ENCODE measurements at regions not wholly inside any gene's neighbourhood (a gene's known extent, or its start where the extent isn't known, plus 50 kb on each side); places are given as distances from the start of the nearest gene placed in this dataset.

DNA sequence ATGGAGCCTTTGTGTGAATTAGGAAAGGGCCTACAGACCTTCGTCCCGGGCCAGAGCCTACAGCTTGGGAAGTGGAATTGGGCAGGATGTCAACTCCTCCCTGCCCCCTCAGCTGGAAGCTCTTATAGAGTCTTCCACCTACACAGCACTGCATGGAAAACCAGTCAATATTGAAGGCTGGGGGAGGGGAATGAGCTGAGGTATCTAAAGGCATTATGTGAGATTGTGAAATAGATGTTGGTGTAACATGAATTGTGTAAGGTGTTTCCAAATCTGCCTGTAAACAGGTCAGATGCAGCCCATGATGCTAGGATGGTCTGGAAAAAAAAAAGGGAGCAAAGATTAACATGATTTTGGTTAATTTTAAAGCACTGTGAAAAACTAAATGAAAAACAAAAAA, 433.5 kb upstream of the POU3F3 start:
- H3K36me3 ChIP-seq (ENCODE audit: insufficient read depth, low read length) = no peaks in the 10 kb centered on the region
- ATAC-seq (ENCODE audit: insufficient read depth, low read depth) = no peak
- H3K9me3 ChIP-seq (ENCODE audit: insufficient read depth, low read length, severe bottlenecking) = no peaks in the 10 kb centered on the region
- no peak for TF ChIP-seq EZH2 (IDR thresholded peaks at IDR 0.05; ENCODE audit: borderline replicate concordance, low read depth, low read length, severe bottlenecking)
- TF ChIP-seq, protein P1, sequence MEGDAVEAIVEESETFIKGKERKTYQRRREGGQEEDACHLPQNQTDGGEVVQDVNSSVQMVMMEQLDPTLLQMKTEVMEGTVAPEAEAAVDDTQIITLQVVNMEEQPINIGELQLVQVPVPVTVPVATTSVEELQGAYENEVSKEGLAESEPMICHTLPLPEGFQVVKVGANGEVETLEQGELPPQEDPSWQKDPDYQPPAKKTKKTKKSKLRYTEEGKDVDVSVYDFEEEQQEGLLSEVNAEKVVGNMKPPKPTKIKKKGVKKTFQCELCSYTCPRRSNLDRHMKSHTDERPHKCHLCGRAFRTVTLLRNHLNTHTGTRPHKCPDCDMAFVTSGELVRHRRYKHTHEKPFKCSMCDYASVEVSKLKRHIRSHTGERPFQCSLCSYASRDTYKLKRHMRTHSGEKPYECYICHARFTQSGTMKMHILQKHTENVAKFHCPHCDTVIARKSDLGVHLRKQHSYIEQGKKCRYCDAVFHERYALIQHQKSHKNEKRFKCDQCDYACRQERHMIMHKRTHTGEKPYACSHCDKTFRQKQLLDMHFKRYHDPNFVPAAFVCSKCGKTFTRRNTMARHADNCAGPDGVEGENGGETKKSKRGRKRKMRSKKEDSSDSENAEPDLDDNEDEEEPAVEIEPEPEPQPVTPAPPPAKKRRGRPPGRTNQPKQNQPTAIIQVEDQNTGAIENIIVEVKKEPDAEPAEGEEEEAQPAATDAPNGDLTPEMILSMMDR (IDR thresholded peaks at IDR 0.05; ENCODE audit: borderline replicate concordance, extremely low read depth, low read length, poor library complexity, severe bottlenecking) = no peak
- H3K4me1 ChIP-seq (ENCODE audit: insufficient read depth, low read length) = no peaks in the 10 kb centered on the region
- no peak overlapping the region for H3K9ac ChIP-seq (ENCODE audit: low read depth, low read length)
- no peak overlapping the region for H2AFZ ChIP-seq (ENCODE audit: low read depth, low read length)
- no peaks in the 10 kb centered on the region for H3K79me2 ChIP-seq (ENCODE audit: insufficient read depth, low read length)
- no peak overlapping the region for H3K4me3 ChIP-seq (ENCODE audit: low read depth in 1 of 2, low read length in 2 of 2)
- no peaks in the 10 kb centered on the region for H4K20me1 ChIP-seq (ENCODE audit: insufficient read depth, low read length)
- H3K4me2 ChIP-seq (ENCODE audit: insufficient read depth, low read length) = no peak overlapping the region
- no peaks in the 10 kb centered on the region for H3K27me3 ChIP-seq (ENCODE audit: insufficient read depth, low read length, poor library complexity)
- no peak for DNase-seq
- no peak overlapping the region for H3K27ac ChIP-seq (ENCODE audit: low read length)

DNA sequence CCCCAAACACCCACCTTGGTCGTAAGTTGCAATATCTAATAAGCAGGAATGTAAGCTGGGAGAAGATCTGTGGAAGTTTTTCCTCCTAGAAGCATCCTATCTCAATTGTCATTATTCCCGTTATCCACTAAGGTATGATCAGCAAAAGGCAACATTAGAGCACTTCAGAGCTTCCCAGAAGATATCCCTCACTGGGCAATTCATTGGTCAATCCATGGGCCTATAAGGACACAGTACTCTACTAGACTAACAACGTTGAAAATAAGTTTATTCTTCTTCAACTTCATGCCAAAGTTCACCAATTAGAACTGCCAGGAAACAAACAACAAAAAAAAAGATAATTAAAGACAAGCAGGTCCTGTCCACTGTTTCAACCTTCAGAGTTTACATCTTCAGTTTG, 433.0 kb upstream of the POU3F3 start:
- Histone ChIP-seq H3K79me2 (ENCODE audit: insufficient read depth, low read length) (no peaks in the 10 kb centered on the region), H3K4me3 (ENCODE audit: low read depth in 1 of 2, low read length in 2 of 2) (no peak overlapping the region), H3K27me3 (ENCODE audit: insufficient read depth, low read length, poor library complexity) (no peaks in the 10 kb centered on the region), H3K4me2 (ENCODE audit: insufficient read depth, low read length) (no peak overlapping the region), H3K4me1 (ENCODE audit: insufficient read depth, low read length) (no peaks in the 10 kb centered on the region), H3K9ac (ENCODE audit: low read depth, low read length) (no peak overlapping the region), H3K9me3 (ENCODE audit: insufficient read depth, low read length, severe bottlenecking) (no peaks in the 10 kb centered on the region), H3K36me3 (ENCODE audit: insufficient read depth, low read length) (no peaks in the 10 kb centered on the region), H3K27ac (ENCODE audit: low read length) (no peak overlapping the region), H4K20me1 (ENCODE audit: insufficient read depth, low read length) (no peaks in the 10 kb centered on the region), H2AFZ (ENCODE audit: low read depth, low read length) (no peak overlapping the region)
- no peak for DNase-seq
- TF ChIP-seq, protein P1 (IDR thresholded peaks at IDR 0.05; ENCODE audit: borderline replicate concordance, extremely low read depth, low read length, poor library complexity, severe bottlenecking) = no peak
- TF ChIP-seq EZH2 (IDR thresholded peaks at IDR 0.05; ENCODE audit: borderline replicate concordance, low read depth, low read length, severe bottlenecking) = no peak
- no peak for ATAC-seq (ENCODE audit: insufficient read depth, low read depth)

- Histone ChIP-seq H4K20me1 (ENCODE audit: insufficient read depth, low read length) (no peaks in the 10 kb centered on the region), H3K36me3 (ENCODE audit: insufficient read depth, low read length) (no peaks in the 10 kb centered on the region), H3K9ac (ENCODE audit: low read depth, low read length) (no peak overlapping the region), H3K79me2 (ENCODE audit: insufficient read depth, low read length) (no peaks in the 10 kb centered on the region), H2AFZ (ENCODE audit: low read depth, low read length) (no peak overlapping the region), H3K27me3 (ENCODE audit: insufficient read depth, low read length, poor library complexity) (peaks cover 2% of the 10 kb centered on the region), H3K9me3 (ENCODE audit: insufficient read depth, low read length, severe bottlenecking) (no peaks in the 10 kb centered on the region), H3K4me3 (ENCODE audit: low read depth in 1 of 2, low read length in 2 of 2) (no peak overlapping the region), H3K4me1 (ENCODE audit: insufficient read depth, low read length) (no peaks in the 10 kb centered on the region), H3K27ac (ENCODE audit: low read length) (no peak overlapping the region), H3K4me2 (ENCODE audit: insufficient read depth, low read length) (no peak overlapping the region)
- TF ChIP-seq, protein P1 (IDR thresholded peaks at IDR 0.05; ENCODE audit: borderline replicate concordance, extremely low read depth, low read length, poor library complexity, severe bottlenecking) = no peak
- ATAC-seq (ENCODE audit: insufficient read depth, low read depth) = no peak
- DNase-seq = no peak
Measured at GRCh38 chr2:104425850-104426595, 427.9 kb upstream of the POU3F3 start.
